C4-2B (cell line): ENCODE measurements at regions not wholly inside any gene's neighbourhood (a gene's known extent, or its start where the extent isn't known, plus 50 kb on each side); places are given as distances from the start of the nearest gene placed in this dataset.

Experiments used
- H3K27ac ChIP-seq: fragments of 450-650 bp; 2 replicates; pipeline ENCODE4 v1.5.1; 2017
- ZFX ChIP-seq: fragments of 450-650 bp; IDR thresholded peaks from 2 replicates; pipeline ENCODE4 v1.6.1; 2017
- TF ChIP-seq, protein P1 (sequence below): fragments of 450-650 bp; conservative IDR thresholded peaks from 2 replicates; pipeline ENCODE4 v1.5.1; 2017; ENCODE audit warnings: mild to moderate bottlenecking

DNA sequence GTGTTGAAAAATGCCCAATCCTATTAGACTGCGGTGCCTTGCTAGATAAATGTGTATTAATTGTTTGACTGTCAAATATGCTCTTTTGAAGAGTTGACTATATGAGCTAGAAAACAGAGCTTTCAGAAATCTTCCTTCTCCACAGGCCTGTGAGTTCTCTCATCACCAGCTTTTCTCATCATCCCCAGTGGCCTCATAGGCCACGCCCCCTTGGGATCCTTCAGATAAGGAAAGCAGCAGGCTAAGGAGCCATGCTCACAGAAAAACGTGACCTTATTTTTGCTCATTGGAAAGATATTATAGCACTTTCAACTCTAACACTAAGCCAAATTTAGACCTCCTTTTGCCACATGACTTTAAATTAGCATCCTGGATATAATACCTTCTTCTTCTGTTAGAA, 514.4 kb upstream of the ARRDC4 start:
- no peak for TF ChIP-seq ZFX
- TF ChIP-seq, protein P1, sequence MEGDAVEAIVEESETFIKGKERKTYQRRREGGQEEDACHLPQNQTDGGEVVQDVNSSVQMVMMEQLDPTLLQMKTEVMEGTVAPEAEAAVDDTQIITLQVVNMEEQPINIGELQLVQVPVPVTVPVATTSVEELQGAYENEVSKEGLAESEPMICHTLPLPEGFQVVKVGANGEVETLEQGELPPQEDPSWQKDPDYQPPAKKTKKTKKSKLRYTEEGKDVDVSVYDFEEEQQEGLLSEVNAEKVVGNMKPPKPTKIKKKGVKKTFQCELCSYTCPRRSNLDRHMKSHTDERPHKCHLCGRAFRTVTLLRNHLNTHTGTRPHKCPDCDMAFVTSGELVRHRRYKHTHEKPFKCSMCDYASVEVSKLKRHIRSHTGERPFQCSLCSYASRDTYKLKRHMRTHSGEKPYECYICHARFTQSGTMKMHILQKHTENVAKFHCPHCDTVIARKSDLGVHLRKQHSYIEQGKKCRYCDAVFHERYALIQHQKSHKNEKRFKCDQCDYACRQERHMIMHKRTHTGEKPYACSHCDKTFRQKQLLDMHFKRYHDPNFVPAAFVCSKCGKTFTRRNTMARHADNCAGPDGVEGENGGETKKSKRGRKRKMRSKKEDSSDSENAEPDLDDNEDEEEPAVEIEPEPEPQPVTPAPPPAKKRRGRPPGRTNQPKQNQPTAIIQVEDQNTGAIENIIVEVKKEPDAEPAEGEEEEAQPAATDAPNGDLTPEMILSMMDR = no peak
- no peak overlapping the region for H3K27ac ChIP-seq

DNA sequence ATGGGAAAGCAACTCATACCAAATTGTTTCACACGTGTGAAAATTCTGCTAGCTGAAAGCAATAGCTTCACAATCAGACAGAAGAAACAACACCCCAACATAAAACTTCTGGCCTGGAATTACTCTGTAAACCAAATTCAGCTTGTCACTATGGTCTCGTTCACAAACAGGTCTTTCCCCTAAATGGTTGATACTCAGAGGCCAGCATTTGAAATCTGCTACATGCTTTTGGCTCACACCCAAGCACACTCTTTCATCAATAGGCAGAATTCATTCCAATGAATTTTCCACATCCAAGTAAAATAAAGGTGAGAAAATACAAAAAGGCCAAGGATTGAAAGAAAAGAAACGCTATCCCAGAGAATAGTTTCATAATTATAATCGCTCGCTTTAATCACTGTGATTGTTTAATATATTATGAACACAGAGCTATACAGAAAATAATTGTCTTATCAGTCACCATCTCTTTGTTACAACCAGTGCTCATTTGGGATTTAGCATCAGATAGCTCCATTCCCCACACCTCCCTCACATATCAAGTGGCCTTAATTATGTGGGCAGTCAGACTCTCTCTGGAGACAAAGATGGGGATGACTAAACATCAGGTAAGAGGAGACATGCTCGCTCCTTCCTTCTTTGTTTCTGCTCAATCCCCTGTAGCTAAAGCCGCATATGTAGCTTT, 503.8 kb upstream of the ARRDC4 start:
- TF ChIP-seq, protein P1 = no peak
- TF ChIP-seq ZFX = no peak
- no peak overlapping the region for H3K27ac ChIP-seq

DNA sequence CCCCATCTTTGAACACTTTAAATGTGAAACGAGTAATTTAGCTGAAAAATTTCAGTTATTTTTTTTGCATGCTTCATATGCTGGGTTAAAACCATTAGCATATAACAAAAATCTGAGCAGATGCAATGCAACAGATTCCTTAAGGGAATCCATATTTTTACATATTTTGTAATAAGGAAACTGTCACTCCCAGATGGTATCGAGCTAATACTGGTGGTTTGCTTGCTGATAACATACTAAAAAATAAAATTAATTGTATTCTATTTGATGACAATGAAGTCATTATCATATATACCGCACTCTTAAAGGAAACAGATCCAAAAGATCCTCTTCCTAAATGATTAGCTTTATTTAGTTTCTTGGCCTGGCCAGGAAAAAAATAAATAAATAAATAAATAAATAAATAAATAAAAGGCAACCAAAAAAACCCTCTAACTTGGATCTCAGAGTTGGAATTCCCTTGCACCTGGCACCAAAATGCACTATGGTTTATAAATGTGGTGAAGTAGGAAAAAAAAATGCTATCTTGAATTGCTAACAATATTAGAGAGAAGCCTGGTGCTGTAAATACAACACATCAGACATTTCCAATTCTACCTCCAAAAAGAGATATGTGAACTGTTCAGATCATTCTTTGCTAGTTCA, 503.2 kb upstream of the ARRDC4 start:
- no peak overlapping the region for H3K27ac ChIP-seq
- no peak for TF ChIP-seq ZFX
- TF ChIP-seq, protein P1 = no peak

DNA sequence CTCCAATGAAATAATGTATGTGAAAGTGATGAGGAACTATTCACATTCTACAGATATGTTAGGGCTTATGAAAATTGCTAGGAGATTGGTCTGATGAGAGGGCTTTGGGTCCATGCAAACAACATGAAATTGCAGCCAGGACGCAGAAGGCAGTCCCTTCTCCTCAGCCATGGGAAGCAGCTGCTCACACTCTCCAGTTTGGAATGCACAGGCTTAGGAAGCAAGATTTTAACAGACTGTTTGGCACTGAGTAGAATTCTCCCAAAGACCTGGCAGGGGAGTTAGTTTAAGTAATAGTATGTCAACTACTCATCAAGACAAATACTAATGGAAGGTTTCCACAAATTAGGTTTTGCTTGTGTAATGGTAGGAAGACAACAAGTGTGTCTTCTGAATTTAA, 500.7 kb upstream of the ARRDC4 start:
- H3K27ac ChIP-seq = no peak overlapping the region
- TF ChIP-seq ZFX = no peak
- TF ChIP-seq, protein P1 = no peak

DNA sequence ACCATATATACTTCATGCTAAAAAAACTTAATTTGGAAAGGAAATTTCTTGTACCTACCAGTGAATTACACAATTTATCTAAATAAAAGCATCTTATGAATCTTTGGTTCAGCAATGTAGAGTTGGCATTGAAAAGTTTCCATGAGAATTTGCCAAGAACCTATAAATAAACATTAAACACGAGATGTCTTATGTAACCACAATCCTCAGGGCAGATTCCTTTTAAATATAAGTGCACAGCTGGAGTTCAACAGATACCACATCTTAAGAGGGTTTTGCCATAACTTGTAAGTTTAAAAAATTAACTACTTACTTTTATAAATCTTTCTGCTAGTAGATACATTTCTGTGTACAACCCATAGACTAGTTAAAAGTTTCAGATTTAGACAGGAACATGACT, 499.3 kb upstream of the ARRDC4 start:
- no peak overlapping the region for H3K27ac ChIP-seq
- TF ChIP-seq ZFX = no peak
- TF ChIP-seq, protein P1 = no peak

DNA sequence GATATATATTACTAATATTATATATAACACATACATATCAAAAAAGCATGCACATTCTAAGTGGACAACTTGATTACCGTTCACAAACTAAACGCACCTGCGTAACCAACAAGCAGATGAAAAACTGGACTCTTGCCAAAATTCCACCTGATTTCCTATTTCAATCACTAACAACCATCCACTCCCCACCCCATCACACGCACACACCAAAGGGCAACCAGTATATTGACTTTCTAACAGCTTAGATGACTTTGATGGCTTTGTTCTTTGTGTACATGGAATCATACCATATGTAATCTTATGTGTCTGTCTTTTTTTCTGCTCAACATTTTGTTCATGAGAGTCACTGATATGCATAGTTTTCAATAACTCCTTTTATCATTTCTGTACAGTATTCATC, 496.8 kb upstream of the ARRDC4 start:
- no peak overlapping the region for H3K27ac ChIP-seq
- no peak for TF ChIP-seq ZFX
- TF ChIP-seq, protein P1 = no peak

DNA sequence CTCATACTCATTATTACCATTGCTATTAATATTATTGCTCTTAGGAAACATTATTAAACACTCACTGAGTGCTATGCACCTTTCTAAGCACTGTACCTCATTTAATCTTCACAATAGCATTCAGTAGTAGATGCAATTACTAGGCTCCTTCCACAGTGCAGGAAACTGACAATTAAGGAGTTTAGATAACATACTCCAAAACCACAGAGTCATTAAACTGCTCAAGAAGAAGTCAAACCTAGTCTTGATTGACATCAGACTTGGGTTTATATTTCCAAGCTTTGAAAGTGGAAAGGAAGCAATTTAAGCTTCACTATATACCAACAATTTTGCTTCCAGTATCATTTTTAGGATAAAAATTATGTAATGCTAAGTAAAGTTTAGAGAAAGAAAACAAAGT, 490.1 kb upstream of the ARRDC4 start:
- no peak for TF ChIP-seq ZFX
- TF ChIP-seq, protein P1 = no peak
- no peak overlapping the region for H3K27ac ChIP-seq
